ENCODE measurements at regions not wholly inside any gene's neighbourhood (a gene's known extent, or its start where the extent isn't known, plus 50 kb on each side); places are given as distances from the start of the nearest gene placed in this dataset.

DNA sequence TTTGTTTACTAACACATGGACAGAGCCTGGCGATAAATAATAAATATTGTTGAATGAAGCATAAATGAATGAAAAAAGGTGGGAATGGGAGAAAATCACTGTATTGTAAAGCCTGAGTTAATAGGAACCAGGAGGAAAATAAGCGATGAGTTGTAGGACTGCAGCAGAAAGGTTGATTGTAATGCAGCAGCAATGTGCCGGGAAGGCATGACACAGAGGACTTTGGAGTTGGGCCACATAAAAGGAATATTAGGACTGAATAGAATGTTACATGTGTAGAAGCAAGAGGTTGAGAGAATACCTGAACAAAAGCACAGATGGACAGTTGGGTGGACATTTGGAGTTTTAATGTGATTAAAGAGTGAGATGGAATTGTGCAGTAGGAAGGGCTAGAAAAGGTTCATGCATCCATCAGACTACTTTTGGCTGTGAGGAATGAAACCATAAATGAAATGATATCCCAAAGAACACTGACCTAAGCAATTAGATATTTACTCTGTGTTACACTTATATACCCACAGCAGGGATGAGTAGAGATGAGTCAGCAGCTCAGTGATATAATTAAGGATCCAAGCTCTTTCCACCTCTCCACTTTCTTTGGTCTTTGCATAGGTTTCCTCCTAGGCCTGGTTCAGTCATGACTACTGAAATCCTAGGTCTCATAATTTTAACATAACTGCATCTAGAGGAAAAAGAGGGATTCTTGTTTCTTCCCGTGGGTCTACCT lies 55.4 kb downstream of the CCER1 start:
- DNase-seq: no peak

DNA sequence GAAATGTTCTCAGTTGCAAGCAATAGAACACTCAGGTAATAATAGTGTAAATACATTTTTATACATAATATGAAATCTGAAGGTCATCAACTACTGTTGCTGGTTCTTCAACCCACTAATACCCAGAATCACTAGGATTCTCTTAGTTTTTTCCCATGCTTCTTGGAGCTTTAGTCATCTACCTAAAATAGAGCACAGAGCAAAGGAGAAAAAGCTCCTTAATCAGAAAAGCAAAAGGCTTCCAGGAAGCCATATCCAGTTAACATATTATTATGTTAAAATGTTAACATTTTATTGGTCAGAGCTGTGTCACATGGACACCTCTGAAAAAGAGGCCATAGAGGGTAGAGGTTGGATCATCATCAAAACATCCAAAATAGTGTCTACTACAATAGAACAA lies 57.0 kb downstream of the CCER1 start:
- DNase-seq: no peak

GRCh38 chr12:90897316-90897715 lies 57.7 kb downstream of the CCER1 start:
- DNase-seq: no peak

GRCh38 chr12:90896821-90897220 lies 58.2 kb downstream of the CCER1 start:
- DNase-seq: no peak

- no peak for DNase-seq
Measured at GRCh38 chr12:90896164-90896563, 58.8 kb downstream of the CCER1 start.

DNA sequence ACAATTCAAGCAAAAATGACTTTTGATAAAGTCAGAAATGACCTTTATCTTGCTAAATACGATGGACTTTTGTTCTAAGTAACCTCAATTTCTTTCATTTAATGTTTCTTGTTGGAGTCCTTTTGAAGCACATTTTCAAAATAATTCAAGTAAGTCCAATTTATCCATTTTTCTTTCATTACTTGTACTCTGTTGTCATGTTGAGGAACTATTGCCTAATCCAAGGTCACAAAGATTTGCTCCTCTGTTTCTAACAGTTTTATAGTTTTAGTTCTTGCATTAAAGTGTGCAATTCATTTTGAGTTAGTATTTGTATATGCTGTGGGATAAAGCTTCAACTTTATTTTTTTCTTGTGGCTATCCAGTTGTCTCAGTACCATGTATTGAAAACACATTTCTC lies 66.7 kb downstream of the CCER1 start:
- no peak for DNase-seq

- no peak for DNase-seq
Measured at GRCh38 chr12:90883456-90883855, 71.5 kb downstream of the CCER1 start.

GRCh38 chr12:90871726-90872096 lies 83.3 kb downstream of the CCER1 start:
- no peak for DNase-seq

GRCh38 chr12:90870971-90871725 lies 83.8 kb downstream of the CCER1 start:
- peak; percentile 11 for DNase-seq

DNA sequence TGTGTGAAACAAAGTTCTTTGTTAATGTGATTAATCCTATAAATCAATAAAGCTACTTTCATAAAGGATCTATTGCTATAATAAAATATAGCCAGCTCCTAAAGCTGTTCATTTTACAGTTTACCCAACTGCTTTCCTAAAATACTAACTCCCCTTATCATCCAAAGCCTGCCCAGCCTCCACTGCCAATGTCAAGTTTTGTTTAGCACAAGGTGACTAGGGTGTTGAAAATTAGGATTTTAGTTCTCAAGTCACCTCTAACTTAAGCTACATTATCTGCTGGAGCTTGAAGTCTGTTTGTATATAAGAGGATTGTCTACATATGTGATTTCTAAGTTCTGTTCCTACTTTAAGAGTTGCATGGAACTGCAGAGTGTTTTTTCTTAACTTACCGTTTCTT lies 86.3 kb downstream of the CCER1 start:
- no peak for DNase-seq

- no peak for DNase-seq
Measured at GRCh38 chr12:90859591-90859990, 95.4 kb downstream of the CCER1 start.

- DNase-seq: no peak
Measured at GRCh38 chr12:90858252-90858651, 96.7 kb downstream of the CCER1 start.

- no peak for DNase-seq
Measured at GRCh38 chr12:90855534-90855933, 99.4 kb downstream of the CCER1 start.

DNA sequence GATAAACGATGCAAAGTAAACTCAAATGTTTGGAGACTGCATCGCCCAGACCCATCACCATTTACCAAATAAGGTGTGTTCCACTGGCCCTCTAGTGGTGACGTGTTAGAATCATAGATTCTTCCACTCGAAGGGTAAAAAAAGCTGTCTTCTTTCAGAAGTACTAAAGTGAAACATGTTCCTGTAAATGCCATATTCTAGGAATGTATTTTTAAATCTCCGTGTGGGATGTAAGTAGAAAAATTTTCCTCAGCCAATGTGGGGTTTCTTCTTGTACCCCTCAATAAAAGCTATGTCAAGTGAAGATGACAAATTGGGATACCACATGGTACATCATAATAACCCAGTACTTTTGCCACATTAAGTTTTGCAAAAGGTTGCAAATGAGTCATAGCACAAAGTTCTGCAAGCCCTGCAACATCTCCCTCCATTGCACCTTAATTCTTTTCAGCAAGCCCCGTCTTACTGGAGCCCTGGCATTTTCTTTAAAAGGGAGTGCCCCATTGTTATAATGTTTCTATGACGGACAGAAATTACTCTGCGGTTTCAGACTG lies 100.8 kb downstream of the CCER1 start:
- DNase-seq: peak; percentile 59

GRCh38 chr12:90851800-90852718 lies 102.9 kb downstream of the CCER1 start:
- DNase-seq: no peak

GRCh38 chr12:90842477-90842876 lies 112.5 kb downstream of the CCER1 start:
- DNase-seq: no peak

- DNase-seq: no peak
Measured at GRCh38 chr12:90841336-90841735, 113.6 kb downstream of the CCER1 start.

- DNase-seq: no peak
Measured at GRCh38 chr12:90839346-90839745, 115.6 kb downstream of the CCER1 start.

DNA sequence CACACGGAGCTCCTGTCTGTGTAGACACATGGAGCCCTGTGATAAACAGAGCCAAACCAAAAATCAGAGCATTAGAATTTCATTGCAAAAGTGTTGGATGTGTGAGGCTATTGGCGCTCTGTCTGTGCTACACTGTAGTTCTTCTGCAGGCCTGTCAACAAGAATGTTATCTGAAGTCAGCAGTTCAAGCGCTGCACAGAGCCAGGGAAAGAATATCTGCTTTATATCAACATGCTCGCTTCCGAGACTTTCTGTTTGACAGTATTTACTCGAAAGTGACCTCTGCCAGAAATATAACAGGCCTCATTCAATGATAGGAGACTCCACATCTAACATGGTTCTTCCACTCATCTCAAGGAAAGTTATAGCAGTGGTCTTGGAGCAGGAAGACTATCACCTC lies 118.3 kb downstream of the CCER1 start:
- DNase-seq: no peak

DNA sequence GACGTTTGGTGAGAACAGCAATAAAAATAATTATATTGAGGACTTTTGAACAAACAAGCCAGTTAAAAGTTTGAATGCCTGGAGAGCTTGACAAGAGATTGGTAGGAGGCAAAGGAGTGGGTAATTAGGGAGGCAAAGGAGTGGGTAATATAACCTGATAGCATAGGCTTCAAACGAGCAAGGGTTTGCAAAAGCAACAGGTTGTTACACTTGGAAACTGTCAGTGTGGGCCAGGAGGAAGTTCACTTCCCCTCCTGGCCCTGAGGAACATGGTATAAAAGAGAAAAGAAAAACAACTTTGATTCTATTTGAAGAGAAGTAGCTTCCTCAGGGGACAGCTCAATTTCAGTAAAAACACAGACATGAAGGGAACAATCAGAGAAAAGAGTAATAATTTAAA lies 121.7 kb downstream of the CCER1 start:
- DNase-seq: no peak

- no peak for DNase-seq
Measured at GRCh38 chr12:90832427-90832826, 122.5 kb downstream of the CCER1 start.

DNA sequence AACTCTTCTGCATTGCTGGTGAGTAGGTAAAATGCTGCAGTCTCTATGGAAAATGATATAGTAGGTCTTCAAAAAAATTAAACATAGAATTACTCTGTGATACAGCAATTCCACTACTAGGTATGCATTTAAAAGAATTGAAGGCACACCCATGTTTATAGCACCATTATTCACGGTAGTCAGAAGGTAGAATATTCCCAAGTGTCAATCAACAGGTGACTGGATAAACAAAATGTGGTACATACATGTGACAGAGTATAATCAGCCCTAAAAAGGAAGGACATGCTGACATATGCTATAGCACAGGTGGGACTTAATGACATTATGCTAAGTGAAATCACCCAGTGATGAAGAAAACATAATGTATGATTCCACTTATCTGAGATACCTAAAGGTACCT lies 123.3 kb downstream of the CCER1 start:
- DNase-seq: no peak
